22Rv1 (cell line): ENCODE measurements at regions not wholly inside any gene's neighbourhood (a gene's known extent, or its start where the extent isn't known, plus 50 kb on each side); places are given as distances from the start of the nearest gene placed in this dataset.

Source experiments
- ZFX ChIP-seq: fragments of 450-650 bp; IDR thresholded peaks from 2 replicates; pipeline ENCODE4 v1.6.1; 2017; ENCODE audit warnings: antibody characterized with exemption, borderline replicate concordance
- TF ChIP-seq, protein P1 (sequence below): fragments of 450-650 bp; IDR thresholded peaks from 2 replicates; pipeline ENCODE4 v1.5.1; 2017; ENCODE audit warnings: mild to moderate bottlenecking

DNA sequence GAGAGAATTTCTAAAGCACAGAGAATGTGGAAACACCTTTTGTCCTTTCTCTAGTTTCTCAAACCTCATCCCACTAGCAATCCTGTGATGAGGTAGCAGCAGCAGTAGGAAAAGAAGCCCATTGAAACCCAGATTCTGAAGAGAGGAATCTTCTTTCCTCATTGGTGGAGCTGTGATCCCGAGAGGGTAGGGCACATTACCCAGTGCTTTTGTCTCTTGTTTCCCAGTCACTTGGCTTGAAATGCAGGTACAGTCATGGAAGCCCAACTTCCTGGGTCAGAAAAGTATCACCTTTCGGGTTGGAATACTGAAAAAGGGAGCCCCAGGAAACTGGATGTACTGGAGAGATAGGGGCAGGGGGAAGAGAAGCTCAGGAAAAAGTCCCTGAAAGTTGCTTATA, 417.4 kb downstream of the TBC1D32 start:
- TF ChIP-seq, protein P1, sequence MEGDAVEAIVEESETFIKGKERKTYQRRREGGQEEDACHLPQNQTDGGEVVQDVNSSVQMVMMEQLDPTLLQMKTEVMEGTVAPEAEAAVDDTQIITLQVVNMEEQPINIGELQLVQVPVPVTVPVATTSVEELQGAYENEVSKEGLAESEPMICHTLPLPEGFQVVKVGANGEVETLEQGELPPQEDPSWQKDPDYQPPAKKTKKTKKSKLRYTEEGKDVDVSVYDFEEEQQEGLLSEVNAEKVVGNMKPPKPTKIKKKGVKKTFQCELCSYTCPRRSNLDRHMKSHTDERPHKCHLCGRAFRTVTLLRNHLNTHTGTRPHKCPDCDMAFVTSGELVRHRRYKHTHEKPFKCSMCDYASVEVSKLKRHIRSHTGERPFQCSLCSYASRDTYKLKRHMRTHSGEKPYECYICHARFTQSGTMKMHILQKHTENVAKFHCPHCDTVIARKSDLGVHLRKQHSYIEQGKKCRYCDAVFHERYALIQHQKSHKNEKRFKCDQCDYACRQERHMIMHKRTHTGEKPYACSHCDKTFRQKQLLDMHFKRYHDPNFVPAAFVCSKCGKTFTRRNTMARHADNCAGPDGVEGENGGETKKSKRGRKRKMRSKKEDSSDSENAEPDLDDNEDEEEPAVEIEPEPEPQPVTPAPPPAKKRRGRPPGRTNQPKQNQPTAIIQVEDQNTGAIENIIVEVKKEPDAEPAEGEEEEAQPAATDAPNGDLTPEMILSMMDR: no peak
- TF ChIP-seq ZFX: no peak
